Adrenal gland (tissue), 9 donors: ENCODE measurements at regions not wholly inside any gene's neighbourhood (a gene's known extent, or its start where the extent isn't known, plus 50 kb on each side); places are given as distances from the start of the nearest gene placed in this dataset.

Experiments
- DNase-seq, 7 donors: peaks; one replicate each; pipeline ENCODE4 v3.0.0-alpha.2; 2019 to 2020
- H3K27ac ChIP-seq, 5 donors: fragments of 200-600 bp; sonication (generic) in 4 of 5; 1 replicate in 3 of 5; 2 replicates in 2 of 5; pipeline versions ENCODE4 v1.5.1 to v1.8.0; 2016 to 2020; ENCODE audit warnings: mild to moderate bottlenecking in 1 of 5
- H3K27me3 ChIP-seq: fragments of 200-600 bp; 2 replicates; pipeline ENCODE4 v1.8.0; 2021
- H3K36me3 ChIP-seq, 2 donors: fragments of 200-600 bp; replicated peaks in 1 of 2; 1 replicate in 1 of 2; 2 replicates in 1 of 2; pipeline versions ENCODE4 v1.5.1 to v1.8.0; 2018 to 2022
- H3K4me1 ChIP-seq, 2 donors: fragments of 200-600 bp; replicated peaks in 1 of 2; 1 replicate in 1 of 2; 2 replicates in 1 of 2; pipeline versions ENCODE4 v1.5.1 to v1.8.0; 2018 to 2021
- H3K4me3 ChIP-seq, 4 donors: fragments of 200-600 bp; sonication (generic) in 3 of 4; one replicate each; pipeline ENCODE4 v1.5.1; 2016 to 2018
- H3K9me3 ChIP-seq, 3 donors: fragments of 200-600 bp; sonication (generic) in 1 of 3; replicated peaks in 1 of 3; 1 replicate in 2 of 3; 2 replicates in 1 of 3; pipeline versions ENCODE4 v1.5.1 to v1.8.0; 2016 to 2021
- CTCF ChIP-seq, 6 experiments: fragments of 450-650 bp in 4 of 6; fragments of 200-600 bp in 2 of 6; sonication (generic) in 1 of 6; IDR thresholded peaks; 1 replicate in 5 of 6; 2 replicates in 1 of 6; pipeline versions ENCODE4 v1.5.1 to v1.8.0; 2016 to 2021; ENCODE audit warnings: antibody characterized with exemption in 6 of 6, mild to moderate bottlenecking in 2 of 6, moderate library complexity in 1 of 6
- POLR2A ChIP-seq, 2 donors: fragments of 450-650 bp; IDR thresholded peaks; one replicate each; pipeline ENCODE4 v1.6.1; 2017; ENCODE audit warnings: antibody characterized with exemption in 2 of 2, mild to moderate bottlenecking in 2 of 2, moderate library complexity in 1 of 2
- WGBS, 4 donors: extraction: QIAGEN DNeasy Blood & Tissue Kit in 2 of 4; methylation state at CpG; one replicate each; pipeline versions ENCODE4 v1.1.5 to v1.1.7; 2013 to 2017; 5-methylcytosine and 5-hydroxymethylcytosine counted together
- intact Hi-C, 2 donors: fragments of 100-400 bp; cut with DNase I; formaldehyde crosslinking; loops; one replicate each; pipeline versions ENCODE4 v1.14.1 to v1.15.0; 2022 to 2023
- donor health status: healthy with polysubstance abuse.
- donor health status: Bipolar disorder and iron deficiency.
- donor health status: DM: yes; HTN: yes; CAD: no.
- donor health status: DM: no; HTN: no; CAD: no.
- donor health status: DM: no; HTN: no; CAD: no.

GRCh38 chr13:74710006-74710405 is 575.8 kb upstream of the KLF12 start:
- H3K9me3 ChIP-seq = no peaks in the 10 kb centered on the region
- no peak overlapping the region for H3K4me3 ChIP-seq
- no peaks in the 10 kb centered on the region for H3K27me3 ChIP-seq
- intact Hi-C loops = no loop called here
- H3K27ac ChIP-seq = no peak overlapping the region
- DNase-seq = no peak
- no peaks in the 10 kb centered on the region for H3K36me3 ChIP-seq
- no peaks in the 10 kb centered on the region for H3K4me1 ChIP-seq
- no peak for TF ChIP-seq CTCF (IDR thresholded peaks at IDR 0.05)

GRCh38 chr13:74709226-74709625 is 575.0 kb upstream of the KLF12 start:
- no peaks in the 10 kb centered on the region for H3K4me1 ChIP-seq
- no peak for DNase-seq
- H3K27ac ChIP-seq = no peak overlapping the region
- H3K27me3 ChIP-seq = no peaks in the 10 kb centered on the region
- no peaks in the 10 kb centered on the region for H3K36me3 ChIP-seq
- H3K9me3 ChIP-seq = no peaks in the 10 kb centered on the region
- TF ChIP-seq CTCF (IDR thresholded peaks at IDR 0.05) (no peak), POLR2A (IDR thresholded peaks at IDR 0.05) (no peak)
- H3K4me3 ChIP-seq = no peak overlapping the region
- WGBS, 4 donors = 83 to 87% (median 86%) methylated on average over 2 of the region's 2 CpGs
- intact Hi-C loops = no loop called here

GRCh38 chr13:74708629-74709028 is 574.4 kb upstream of the KLF12 start:
- Histone ChIP-seq H3K27me3 (no peaks in the 10 kb centered on the region), H3K9me3 (no peaks in the 10 kb centered on the region), H3K4me1 (no peaks in the 10 kb centered on the region), H3K36me3 (no peaks in the 10 kb centered on the region), H3K4me3 (no peak overlapping the region), H3K27ac (no peak overlapping the region)
- TF ChIP-seq CTCF (IDR thresholded peaks at IDR 0.05) (no peak), POLR2A (IDR thresholded peaks at IDR 0.05) (no peak)
- 64 to 96% (median 74%) methylated on average over 3 of the region's 3 CpGs for WGBS, 4 donors
- intact Hi-C loops = no loop called here
- no peak for DNase-seq

- Histone ChIP-seq H3K36me3 (no peaks in the 10 kb centered on the region), H3K27me3 (no peaks in the 10 kb centered on the region), H3K27ac (no peak overlapping the region), H3K9me3 (no peaks in the 10 kb centered on the region), H3K4me3 (no peak overlapping the region), H3K4me1 (no peaks in the 10 kb centered on the region)
- TF ChIP-seq POLR2A (IDR thresholded peaks at IDR 0.05) (no peak), CTCF (IDR thresholded peaks at IDR 0.05) (no peak)
- no peak for DNase-seq
- intact Hi-C loops = no loop called here
- 78 to 88% (median 82%) methylated on average over 1 of the region's 1 CpG for WGBS, 4 donors
Measured at GRCh38 chr13:74707291-74707690, 573.1 kb upstream of the KLF12 start.
